CD4-positive, alpha-beta T cell treated with Interleukin-15 for 4 hours (primary cell): ENCODE measurements at regions not wholly inside any gene's neighbourhood (a gene's known extent, or its start where the extent isn't known, plus 50 kb on each side); places are given as distances from the start of the nearest gene placed in this dataset.

Experiments
- DNase-seq: peaks from one replicate; pipeline ENCODE4 v3.0.0-alpha.2; 2020; ENCODE audit warnings: low spot score

- no peak for DNase-seq
Observed at GRCh38 chr22:27624705-27625104, 176.9 kb downstream of the MN1 start.

- no peak for DNase-seq
Observed at GRCh38 chr22:27625769-27626674, 175.5 kb downstream of the MN1 start.

- DNase-seq: no peak
Observed at GRCh38 chr22:27626675-27627443, 174.7 kb downstream of the MN1 start.

GRCh38 chr22:27627444-27627833 lies 174.1 kb downstream of the MN1 start:
- no peak for DNase-seq

- no peak for DNase-seq
Observed at GRCh38 chr22:27627901-27628300, 173.7 kb downstream of the MN1 start.

- no peak for DNase-seq
Observed at GRCh38 chr22:27628341-27628740, 173.2 kb downstream of the MN1 start.

GRCh38 chr22:27628891-27629631 lies 172.5 kb downstream of the MN1 start:
- DNase-seq: no peak

GRCh38 chr22:27629908-27630673 lies 171.5 kb downstream of the MN1 start:
- no peak for DNase-seq

- DNase-seq: no peak
Observed at GRCh38 chr22:27630754-27631153, 170.8 kb downstream of the MN1 start.

- no peak for DNase-seq
Observed at GRCh38 chr22:27631641-27632040, 169.9 kb downstream of the MN1 start.

- no peak for DNase-seq
Observed at GRCh38 chr22:27632451-27633295, 168.9 kb downstream of the MN1 start.

- no peak for DNase-seq
Observed at GRCh38 chr22:27633296-27633871, 168.2 kb downstream of the MN1 start.

- no peak for DNase-seq
Observed at GRCh38 chr22:27634043-27634740, 167.4 kb downstream of the MN1 start.

- DNase-seq: no peak
Observed at GRCh38 chr22:27635435-27635834, 166.1 kb downstream of the MN1 start.

- DNase-seq: no peak
Observed at GRCh38 chr22:27635852-27636251, 165.7 kb downstream of the MN1 start.

GRCh38 chr22:27636716-27637508 lies 164.6 kb downstream of the MN1 start:
- no peak for DNase-seq

GRCh38 chr22:27637604-27638003 lies 164.0 kb downstream of the MN1 start:
- DNase-seq: no peak

GRCh38 chr22:27638329-27639233 lies 163.0 kb downstream of the MN1 start:
- DNase-seq: no peak
